ENCODE measurements at regions not wholly inside any gene's neighbourhood (a gene's known extent, or its start where the extent isn't known, plus 50 kb on each side); places are given as distances from the start of the nearest gene placed in this dataset.
"Not testable (repeated sequence)": the region's sequence is repeated elsewhere in the genome, so short reads cannot be mapped to it uniquely, and the experiment has no call there.

DNA sequence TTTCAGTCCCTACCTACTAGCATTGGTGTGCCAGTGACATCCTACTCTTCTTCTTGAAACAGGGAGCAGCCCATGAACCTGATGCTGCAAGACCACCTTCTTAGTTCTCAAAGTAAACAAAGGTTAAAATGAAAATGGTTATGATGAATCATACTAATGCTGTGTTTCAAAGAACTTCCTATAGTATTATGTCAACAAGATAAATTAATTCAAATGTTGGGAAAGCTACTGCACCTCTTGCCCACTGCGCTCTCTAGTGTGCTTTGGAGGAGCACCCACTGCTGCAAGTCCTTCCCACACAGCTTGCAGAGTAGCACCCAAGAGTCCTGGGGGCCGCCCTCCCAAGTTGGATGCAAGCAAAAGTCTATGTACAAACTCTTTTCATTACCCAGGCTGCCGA is 81.1 kb downstream of the CD200R1L start:
- no peak for DNase-seq (ENCODE audit: low read depth in 2 of 2)

DNA sequence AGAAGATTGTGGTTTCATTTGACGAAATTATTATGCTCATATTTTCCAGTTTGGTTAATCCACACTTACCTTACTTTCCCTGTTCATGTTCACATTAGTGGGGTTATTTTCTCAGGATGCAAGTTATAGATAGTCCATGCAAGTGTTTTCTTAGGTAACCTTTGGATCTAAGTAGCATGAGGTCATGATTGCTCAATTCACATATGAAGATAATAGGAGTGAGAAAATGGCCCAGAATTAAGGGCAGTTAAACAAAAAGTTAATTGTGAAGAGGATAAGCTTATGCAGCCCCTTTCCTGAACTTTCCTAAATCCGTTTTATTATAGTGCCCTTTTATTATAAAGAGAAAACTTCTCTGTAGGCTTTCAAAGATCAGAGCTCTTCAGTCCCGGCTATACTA is 83.4 kb downstream of the CD200R1L start:
- no peak for DNase-seq (ENCODE audit: low read depth in 2 of 2)

DNA sequence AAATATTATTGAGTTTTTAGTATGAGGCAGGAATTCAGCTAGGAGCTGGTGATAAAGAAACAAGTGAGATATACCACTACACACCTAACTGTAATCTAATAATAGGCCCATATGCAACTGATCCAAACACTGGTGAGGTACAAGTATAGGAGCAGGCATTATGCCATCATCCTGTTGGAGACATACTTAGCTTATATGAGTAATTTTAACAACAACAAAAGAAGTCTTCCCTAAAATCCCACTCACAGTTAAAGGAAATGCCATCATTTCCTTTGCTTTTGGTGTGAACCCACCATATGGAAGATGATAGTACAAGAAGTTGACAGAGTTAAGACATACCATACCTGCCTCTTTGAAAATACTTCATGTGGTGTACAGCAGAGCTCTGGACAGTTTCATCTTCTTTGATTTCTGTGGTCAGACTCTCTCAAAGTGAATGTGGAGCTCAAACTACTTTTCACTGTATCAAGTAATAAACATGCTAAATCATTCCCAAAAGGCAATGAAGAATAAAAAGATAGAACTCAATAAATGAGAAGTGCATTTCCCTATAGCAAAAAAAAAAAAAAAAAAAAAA is 85.5 kb downstream of the CD200R1L start:
- DNase-seq (ENCODE audit: low read depth in 2 of 2): no peak

DNA sequence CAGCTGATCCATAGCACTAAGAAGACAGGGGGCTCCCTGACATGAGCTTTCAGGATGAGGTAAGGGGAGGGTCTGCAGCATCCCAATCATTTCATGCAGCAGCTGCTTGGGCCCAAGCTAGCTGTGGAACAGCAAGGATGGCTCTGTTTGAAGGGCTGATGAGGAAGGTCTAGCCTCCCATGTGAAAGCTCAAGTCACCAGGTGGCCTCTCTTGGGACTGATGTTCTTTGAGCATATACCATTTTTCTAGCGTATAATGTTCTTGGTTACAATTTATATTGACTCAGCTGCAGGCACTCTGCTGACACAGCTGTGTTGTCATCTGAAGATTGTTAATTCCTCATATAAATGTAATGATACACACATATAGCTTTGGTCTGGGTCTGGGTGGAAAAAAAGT is 87.0 kb downstream of the CD200R1L start:
- DNase-seq (ENCODE audit: low read depth in 2 of 2): no peak

DNA sequence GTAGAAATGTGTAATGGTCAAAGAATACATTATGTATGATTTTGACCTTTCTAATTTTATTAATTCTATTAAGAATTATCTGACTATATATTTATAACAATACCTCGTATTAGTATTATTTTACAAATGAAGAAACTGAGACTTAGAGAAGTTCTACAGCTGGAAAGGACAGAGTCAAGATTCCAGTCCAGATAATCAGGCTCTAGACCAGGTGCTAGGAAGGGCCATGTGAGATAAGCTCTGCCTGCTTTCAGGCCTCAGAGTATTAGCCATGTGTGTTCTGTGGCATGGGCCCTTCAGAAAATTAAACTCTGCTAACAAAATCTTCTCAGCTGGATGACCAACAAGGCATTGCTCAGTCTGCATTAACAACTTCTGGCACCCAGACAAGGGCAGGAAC is 87.5 kb downstream of the CD200R1L start:
- no peak for DNase-seq (ENCODE audit: low read depth in 2 of 2)

DNA sequence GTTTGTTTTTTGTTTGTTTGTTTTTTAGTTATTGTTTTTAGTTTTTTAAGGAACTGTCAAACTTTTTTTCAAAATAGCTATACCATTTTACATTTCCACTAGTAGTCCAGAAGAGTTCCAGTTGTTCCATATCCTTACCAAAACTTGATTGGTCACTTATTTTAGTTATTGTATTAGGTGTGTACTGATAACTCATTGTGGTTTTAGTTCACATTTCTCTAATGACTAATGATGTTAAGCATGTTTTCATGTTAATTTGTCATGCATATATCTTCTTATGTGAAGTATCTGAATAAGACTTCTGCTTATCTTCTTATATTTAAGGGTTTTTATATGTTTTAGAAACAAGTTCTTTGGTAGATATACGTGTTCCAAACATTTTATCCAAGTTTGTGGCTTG is 89.5 kb downstream of the CD200R1L start:
- no peak for DNase-seq (ENCODE audit: low read depth in 2 of 2)

DNA sequence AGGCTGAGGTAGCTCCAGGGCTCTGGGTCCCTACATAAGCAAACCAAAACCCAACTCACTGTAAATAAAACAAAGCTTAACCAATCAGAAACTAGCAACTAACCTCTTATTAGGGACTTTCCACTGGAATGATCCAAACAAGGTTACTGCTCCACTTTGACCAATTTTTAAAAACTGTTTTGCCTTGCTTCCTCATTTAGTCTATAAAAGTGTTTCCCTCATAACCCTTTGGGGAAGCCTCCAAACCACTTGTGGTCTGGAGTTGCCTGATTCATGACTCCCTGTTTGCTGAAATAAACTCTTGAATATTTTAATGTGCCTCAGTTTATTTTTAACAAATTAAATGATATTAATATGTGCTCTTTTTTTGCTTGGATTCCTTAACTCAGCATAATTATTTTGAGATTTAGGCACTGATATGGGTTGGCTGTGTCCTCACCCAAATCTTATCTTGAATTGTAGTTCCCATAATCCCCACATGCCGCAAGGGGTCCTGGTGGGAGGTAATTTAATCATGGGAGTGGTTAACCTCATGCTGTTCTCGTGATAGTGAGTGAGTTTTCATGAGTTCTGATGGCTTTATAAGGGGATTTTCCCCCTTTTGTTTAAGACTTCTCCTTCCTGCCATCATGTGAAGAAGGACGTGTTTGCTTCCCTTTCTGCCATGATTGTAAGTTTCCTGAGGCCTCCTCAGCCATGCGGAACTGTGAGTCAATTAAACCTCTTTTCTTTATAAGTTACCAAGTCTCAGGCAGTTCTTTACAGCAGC is 90.6 kb downstream of the CD200R1L start:
- DNase-seq (ENCODE audit: low read depth in 2 of 2): no peak

DNA sequence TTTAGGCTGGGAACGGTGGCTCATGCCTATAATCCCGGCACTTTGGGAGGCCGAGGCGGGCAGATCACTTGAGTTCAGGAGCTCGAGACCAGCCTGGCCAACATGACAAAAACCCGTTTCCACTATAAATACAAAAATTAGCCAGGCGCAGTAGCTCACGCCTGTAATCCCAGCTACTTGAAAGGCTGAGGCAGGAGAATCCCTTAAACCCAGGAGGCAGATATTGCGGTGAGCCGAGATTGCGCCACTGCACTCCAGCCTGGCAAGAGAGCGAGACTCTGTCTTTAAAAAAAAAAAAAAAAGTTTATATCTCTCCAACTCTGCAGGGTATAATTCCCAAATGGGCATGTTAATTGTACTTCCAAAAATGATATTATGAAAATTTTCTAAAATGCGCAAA is 91.6 kb downstream of the CD200R1L start:
- DNase-seq (ENCODE audit: low read depth in 2 of 2): not testable (repeated sequence)

DNA sequence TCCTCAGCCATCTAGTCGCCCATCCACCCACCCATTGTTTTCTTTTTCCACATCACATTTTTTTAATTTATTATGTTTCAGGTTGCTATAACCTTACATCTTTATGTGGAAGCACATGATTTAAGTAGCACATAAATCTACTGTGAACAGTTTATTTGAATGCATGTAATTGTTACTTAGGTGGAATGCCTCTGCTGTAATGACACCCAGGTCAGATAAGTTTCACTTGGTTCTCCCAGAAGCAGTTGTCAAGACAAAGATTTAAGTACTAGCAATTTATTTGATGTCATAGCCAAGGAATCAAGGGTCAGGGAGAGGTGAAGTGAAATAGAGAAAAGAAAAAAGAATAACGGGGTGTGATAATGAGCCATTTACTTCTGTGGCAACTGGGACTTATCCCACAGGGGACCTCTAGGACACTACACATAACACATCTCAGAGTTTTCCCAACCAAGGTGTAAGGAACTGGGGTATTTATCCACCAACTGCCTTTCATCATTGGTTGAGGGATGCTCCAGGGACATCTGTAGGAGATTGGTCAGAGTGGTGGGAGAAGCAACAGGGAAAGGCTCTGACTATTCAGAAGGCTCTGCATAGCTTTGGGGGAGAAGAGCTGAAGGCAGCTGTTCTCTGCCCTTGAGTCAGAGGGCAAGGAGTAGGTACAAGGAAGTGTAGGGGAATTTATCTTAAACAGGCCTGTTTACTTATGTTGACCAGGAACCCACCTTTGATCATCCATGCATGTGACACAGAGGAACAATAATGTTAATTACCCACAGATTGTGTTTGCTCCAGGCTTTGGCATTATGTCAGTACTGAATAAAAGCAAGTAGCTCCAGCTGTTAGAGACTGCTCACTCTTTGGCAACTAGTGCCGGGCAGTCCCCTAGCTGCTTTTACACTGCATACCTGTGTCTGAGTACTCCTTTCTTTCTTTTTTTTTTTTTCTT is 94.8 kb downstream of the CD200R1L start:
- no peak for DNase-seq (ENCODE audit: low read depth in 2 of 2)

DNA sequence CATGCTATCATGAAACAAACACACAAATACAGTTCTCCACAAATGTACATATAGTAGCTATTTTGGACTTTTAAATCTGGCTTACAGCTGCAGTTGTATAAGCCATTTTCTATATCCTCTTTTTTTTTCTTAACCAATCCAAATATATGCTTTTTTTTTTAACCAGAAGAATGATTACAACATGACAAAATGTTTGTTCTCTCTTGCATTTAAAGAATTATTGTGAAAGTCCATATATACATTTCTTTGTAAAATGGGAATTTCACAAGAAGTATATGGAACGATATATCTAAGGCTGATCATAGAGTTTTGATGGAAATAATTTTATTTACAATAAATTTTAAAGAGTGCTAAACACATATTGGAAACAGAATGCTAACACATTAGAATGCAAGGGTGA is 95.6 kb downstream of the CD200R1L start:
- no peak for DNase-seq (ENCODE audit: low read depth in 2 of 2)

DNA sequence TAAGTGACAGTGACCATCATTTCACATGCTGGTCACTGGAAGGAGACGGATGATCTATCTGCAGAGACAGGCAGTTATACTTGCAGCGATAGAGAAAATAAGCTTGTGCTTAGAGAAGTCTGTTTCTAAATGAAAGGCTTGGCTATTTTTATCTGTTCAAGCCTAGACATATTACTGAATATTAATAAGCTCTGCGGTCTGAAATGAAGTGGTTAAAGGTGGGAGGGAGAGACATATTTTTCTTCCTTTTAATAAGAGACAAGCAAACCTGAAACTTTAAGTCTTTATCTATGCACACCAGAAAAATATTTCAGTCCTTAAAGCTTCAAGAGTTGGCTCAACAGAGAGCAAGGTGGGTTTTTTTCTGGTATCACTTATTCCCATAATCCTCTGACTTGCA is 99.0 kb downstream of the CD200R1L start:
- no peak for DNase-seq (ENCODE audit: low read depth in 2 of 2)

DNA sequence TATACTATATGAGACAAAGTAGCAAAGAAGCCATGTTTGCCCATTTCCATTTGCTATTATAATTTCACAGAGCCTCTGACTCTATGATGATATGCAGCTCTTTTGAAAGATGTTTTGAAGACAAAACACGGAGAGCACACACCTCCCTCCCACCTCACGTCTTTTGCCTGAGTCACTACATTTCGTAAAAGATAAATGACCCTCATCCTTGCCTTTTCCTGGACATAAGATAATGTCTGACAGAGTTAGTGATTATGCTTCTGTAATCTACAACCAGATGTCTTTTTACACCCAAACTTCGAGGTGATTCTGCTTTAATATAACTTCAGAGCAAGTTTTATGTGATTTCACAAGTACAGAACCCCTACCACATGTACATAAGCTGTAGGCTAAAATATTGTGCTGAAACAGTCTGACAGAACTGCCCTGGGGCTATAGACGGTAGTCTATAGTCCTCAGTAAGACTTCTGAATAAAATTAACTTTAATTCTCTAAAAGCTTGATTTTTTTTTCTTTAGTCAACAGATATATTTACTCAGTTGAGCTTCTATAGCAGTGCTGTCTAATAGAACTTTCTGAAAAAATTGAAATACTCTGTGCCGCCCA is 99.9 kb downstream of the CD200R1L start:
- no peak for DNase-seq (ENCODE audit: low read depth in 2 of 2)

DNA sequence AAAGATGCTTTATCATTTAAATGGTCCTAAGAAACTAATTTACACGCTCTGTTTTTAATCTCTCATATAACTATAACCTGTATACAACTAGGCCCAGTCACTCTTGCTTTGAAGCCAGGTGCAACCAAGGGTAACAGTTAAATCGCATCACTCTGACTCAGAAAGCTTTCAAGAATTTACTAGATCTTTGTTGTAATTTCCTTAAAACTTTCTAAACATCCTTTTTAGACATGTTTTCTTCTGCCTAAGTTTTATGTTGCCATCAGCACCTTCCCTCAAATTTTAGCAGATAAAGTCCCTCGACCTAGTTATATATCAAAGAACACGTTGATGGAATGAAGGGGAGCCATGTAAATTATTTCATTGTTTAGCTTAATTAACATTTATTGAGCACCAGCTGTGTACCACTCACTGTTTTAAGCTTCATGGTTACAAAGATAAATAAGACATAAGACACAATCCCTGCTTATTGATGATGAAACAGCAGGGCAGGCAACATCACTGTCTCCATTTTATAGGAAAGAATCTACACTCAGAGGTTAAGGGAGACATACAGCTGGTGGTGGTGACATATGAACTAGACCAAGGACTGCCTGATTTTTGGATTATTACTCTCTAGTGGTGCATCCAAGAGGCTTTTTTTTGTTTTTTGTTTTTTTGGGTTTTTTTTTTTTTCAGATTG is 101.0 kb downstream of the CD200R1L start:
- DNase-seq (ENCODE audit: low read depth in 2 of 2): no peak

DNA sequence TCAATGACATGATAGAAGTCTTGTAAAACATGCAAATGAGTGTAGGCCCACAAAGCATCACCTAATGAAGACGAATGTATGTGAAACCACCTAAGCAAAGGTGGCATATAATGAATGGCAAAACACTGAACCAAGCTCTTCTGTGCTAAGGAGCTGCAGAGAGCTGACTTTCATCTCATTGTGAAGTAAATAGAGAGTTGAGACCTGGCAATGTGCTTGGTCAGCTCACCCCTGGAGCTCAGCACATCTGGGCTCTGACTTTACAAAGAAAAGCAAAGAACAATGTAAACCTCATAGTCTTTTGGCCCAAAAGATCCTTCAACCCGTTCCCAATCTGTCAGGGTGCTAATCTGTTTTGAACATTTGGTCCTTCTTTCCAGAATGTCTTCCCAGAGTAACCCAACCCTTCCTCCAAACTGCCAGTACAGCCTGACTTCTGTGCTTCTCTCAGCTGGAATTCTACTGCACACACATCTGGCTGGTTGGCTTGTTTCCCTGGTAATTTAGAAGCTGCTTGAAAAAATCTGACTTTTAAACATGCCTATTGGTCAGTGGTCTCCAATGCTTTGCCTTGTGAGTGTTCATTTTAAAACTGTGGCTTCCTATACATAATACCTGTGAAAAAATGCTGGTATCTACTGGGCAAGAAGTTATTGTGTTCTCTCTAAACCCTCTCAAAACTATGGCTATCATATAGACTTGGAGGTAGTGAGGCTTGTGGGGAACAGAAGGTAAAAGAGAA is 101.7 kb downstream of the CD200R1L start:
- DNase-seq (ENCODE audit: low read depth in 2 of 2): no peak

DNA sequence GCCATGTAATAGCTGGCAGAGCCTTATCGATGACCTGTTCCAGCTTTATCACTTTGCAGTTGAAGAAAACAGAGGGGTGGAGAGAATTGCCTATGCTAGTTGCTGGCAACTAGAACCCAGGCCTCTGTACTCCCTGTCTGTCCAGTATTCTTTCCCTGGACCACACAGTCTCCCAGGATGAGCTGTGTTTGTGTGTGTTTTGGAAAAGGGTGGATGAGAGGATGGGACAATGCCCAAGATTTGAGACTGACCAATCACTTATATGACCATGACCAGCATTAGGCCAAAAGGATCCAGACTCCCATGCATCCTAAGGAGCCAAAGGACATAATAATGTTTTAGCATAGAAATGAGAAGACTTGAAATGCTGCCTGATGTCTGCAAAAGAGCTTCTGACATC is 102.6 kb downstream of the CD200R1L start:
- no peak for DNase-seq (ENCODE audit: low read depth in 2 of 2)

DNA sequence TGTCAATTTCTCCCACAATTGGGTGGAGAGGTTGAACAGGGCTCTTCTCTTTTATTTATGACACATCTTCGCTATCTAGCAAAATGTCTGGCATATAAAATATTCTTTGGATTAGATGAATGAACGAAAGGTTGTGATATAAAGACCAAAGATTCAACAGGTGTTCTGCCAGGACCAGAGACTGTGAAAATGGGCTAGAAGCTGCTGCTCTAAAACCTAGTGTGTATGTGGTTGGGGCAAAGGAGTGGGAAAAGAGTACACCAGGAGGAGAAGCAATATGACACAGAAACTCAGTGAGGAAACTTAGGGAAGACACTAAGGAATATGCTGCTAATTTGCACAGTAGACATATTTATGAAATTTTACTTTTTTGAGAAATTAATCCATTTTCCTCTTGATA is 102.0 kb upstream of the CCDC80 start:
- no peak for DNase-seq (ENCODE audit: low read depth in 2 of 2)

DNA sequence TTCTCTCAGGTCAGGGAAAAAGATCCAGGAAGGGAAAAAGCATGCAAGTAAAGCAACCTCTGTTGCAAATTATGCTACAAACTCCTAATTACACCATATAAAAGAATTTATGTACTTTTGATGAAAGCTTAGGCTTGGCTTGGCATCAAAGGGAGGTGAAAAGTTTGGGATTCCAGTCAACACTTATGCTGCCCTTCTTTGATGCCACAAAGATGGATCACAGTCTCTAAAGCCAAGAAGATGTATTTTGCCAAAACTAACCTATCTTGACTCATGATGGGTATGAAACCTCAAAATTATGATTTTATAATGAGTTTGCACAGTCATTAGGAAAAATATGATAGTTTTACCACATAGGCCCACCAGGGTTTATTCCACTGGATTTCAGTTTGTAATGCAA is 101.0 kb upstream of the CCDC80 start:
- DNase-seq (ENCODE audit: low read depth in 2 of 2): no peak

DNA sequence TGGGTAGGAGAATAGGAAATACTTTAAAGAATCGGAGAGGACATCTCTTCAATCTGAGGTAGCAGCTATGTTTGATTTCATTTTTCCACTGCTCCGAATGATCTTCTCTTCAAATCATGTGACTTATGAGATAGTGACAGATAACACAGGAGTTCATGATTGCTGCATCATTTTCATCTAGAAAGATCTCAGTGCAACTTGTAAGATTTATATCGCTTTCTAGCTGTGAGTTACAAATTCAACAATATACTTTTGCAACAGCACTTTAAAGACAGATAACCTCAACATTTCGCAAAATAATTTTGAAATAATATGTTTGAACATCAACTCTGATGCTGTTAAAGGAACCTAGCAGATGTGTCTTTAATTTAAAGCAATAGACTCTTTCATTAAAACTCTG is 99.9 kb upstream of the CCDC80 start:
- DNase-seq (ENCODE audit: low read depth in 2 of 2): no peak

DNA sequence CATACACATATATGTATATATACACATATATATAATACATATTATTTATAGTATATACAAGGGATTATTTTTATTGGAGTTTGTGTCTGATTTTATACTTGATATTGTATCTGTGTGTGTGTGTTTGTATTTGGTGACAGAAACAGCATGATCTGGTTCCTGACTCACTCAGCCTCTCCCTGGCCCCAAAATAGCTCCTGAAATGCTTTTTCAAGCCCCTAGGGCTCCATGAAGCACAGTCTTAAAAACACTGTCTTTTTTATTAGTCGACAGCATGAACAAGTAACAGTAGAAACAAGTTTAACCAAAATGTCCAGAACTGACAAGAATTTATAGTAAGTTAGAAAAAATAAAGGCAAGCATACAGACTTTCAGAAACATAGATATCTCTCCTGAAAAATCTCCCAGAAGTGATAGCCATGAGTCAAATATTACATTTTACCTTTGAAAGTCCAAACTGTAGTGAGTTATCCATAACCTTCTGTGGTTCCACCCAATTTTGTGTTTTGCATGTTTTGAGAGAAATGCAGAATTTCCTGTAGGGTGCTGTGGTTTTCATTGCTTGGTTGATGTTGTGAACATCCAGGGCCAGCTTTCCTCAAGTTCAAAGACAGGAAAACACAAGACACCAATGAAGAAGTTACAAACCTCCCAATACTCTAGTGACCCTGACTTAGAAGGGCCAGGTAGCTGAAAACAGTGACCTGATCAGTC is 98.5 kb upstream of the CCDC80 start:
- no peak for DNase-seq (ENCODE audit: low read depth in 2 of 2)

DNA sequence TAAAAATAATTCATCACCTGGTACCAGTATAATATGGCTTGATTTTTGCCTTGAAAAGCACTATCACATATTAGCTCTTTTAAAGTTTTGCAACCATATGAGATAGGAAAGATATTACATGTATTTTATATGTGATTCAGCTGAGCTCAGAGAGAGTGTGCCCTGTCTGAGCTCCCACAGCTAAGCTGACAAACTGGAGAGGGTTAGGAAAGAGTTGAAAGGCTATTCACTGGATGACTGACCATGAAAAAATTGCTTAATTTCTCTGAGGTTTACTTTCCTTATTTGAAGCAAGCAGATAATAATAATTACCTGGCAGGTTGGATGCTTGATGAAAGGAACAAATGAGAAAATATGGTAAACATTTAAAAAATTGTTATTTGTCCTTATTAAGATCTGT is 97.4 kb upstream of the CCDC80 start:
- no peak for DNase-seq (ENCODE audit: low read depth in 2 of 2)

Data from stimulated activated CD8-positive, alpha-beta memory T cell treated with anti-CD3 and anti-CD28 coated beads, Interleukin-7, amount 100 ng/mL, for 1 hour (primary cell).